HG03103 (cell line): ENCODE measurements at regions not wholly inside any gene's neighbourhood (a gene's known extent, or its start where the extent isn't known, plus 50 kb on each side); places are given as distances from the start of the nearest gene placed in this dataset.
"Not testable (repeated sequence)": the region's sequence is repeated elsewhere in the genome, so short reads cannot be mapped to it uniquely, and the experiment has no call there.

Source experiments
- ATAC-seq: cut with Tn5 transposase; IDR thresholded peaks from one replicate; pipeline ENCODE4 v1.9.1; 2021; ENCODE audit warnings: low read depth; ENCODE audit not compliant: unreplicated experiment

DNA sequence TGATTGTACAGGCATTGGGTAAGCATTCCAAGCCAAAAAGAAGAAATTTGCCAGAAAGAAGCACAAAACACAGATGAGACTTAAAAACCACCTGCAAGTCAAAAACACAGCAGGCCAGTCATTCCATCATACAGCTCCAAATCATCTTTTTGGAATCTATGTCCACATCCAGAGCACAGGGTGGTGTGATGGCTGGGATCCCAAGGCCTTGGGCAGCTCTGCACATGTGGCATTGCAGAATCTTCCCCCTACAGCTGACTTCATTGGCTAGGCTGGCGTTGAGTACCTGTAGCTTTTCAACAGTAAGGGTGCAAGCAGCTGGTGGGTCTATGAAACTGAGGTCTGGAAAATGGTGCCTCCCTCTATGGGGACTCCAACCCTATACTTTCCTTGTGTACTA is 236.7 kb downstream of the CWH43 start:
- ATAC-seq: not testable (repeated sequence)

DNA sequence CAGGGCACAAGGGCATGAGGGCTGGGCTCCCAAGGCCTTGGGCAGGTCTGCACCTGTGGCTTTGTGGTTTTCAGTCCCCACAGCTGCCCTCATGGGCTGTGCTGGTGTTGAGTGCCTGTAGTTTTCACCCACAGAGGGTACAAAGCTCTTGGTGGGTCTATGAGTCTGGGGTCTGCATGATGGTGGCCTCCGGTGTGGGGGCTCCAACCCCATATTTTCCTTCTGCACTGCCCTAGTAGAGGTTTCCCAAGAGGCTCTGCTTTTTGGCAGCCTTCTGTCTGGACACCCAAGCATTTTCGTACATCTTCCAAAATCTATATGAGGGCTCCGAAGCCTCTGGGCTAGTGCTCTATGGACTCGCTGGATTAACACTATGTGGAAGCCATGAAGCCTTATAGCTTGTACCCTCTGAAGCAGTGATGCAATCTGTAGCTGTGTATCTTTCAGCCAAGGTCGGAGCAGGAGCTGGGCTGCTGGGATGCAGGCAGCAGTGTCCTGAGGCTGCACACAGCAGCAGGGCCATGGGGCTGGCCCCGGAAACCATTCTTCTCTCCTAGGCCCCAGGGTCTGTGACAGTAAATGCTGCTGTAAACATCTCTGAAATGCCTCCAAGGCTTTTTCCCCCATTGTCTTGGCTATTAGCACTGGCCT is 240.3 kb downstream of the CWH43 start:
- ATAC-seq: not testable (repeated sequence)

DNA sequence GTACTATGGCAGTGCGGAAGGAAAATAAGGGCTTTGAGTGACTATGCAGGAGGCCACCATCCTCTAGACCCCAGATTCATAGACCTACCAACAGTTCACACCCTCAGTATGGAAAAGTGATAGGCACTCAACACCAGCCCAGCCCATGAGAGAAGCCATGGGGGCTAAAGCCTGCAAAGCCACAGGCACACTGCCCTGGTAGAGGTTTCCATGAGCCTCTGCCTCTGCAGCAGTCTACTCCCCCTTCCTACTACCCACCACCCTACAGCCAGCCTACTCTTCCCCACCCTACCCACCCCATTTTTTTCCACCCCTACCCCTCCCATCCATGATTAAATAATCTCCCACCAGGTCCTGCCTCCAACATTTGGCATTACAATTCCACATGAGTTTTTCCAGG is 241.9 kb downstream of the CWH43 start:
- not testable (repeated sequence) for ATAC-seq

DNA sequence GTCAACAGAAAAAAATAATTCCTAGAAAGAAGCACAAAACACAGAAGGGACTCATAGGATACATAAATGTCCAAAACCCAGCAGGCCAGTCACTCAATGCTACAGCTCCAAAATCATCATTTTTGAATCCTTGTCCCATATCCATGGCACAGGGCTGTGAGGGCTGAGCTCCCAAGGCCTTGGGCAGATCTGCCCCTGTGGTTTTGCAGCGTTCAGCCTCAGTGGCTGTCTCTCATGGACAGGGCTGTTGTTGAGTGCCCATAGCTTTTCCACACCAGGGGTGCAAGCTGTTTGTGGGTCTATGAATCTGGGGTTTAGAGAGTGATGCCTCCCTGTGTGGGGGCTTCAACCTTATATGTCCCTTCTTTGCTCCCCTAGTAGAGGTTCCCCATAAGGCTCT is 243.2 kb downstream of the CWH43 start:
- not testable (repeated sequence) for ATAC-seq

DNA sequence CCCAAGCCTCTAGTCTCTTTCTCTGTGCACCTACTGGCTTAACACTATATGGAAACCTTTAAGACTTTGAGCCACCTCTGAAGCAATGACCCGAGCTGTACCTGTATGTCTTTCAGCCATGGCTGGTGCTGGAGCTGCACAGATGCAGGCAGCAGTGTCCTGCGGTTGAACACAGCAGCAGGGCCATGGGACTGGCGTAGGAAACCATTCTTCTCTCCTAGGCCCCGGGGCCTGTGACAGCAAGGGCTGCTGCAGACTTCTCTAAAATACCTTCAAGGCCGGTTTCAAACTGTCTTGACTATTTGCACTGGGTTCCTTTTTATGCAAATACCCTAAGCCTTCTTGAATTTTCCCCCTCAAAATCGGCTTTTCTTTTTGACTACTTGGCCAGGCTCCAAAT is 243.6 kb downstream of the CWH43 start:
- not testable (repeated sequence) for ATAC-seq

DNA sequence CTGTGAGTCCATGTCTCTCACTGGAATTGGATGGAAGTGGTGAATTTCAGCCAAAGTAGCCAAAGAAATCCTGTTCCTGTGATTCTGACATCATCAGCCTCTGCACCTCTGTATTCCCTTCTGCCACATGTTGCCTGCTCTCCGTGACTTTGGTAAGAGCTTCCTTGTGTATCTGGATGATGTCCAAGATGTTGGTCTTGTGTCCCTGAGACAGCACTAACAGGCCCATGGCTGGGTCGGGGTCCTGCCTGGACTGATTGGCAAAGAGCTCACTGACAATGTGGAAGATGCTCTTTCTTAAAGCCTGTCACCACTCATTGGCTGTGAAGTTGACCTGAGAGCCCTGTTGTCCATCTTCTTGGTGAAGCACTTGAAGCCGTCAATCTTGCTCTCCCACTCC is 247.3 kb downstream of the CWH43 start:
- not testable (repeated sequence) for ATAC-seq

DNA sequence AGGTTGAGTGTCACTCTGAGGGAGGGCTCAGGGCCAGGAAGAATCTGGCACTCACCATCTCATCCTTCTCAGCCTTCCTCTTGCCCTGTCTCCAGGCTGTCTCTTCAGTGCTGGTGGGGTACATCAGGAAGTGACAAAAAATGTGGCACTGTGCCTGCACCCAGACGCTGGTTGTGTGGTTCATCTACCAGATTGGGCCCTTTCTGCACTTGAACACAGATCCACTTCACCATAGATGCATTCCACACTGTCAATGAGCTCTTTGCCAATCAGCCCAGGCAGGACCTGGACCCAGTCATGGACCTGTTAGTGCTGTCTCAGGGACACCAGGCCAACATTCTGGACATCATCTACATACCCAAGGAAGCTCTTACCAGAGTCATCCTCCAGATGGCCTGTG is 247.7 kb downstream of the CWH43 start:
- ATAC-seq: not testable (repeated sequence)

DNA sequence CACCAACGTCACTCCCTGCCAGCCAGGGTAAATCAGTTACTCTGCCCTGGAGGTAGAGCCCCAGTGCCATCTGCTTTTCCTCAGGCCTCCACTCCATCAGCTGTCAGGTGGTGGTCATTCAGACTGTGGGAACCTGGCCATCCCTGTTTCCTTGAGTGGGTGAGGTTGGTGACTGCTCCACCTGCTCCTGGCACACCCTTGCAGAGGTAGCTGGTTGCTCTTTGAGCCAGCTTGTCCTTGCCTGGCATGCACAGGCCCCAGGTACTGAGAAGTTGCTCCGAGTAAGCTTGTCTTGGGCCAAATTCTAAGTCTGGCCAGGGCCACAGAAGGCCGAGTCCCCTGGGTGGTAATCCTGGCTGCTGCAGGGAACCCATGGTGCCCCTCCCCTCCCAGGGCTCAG is 248.3 kb downstream of the CWH43 start:
- ATAC-seq: not testable (repeated sequence)

DNA sequence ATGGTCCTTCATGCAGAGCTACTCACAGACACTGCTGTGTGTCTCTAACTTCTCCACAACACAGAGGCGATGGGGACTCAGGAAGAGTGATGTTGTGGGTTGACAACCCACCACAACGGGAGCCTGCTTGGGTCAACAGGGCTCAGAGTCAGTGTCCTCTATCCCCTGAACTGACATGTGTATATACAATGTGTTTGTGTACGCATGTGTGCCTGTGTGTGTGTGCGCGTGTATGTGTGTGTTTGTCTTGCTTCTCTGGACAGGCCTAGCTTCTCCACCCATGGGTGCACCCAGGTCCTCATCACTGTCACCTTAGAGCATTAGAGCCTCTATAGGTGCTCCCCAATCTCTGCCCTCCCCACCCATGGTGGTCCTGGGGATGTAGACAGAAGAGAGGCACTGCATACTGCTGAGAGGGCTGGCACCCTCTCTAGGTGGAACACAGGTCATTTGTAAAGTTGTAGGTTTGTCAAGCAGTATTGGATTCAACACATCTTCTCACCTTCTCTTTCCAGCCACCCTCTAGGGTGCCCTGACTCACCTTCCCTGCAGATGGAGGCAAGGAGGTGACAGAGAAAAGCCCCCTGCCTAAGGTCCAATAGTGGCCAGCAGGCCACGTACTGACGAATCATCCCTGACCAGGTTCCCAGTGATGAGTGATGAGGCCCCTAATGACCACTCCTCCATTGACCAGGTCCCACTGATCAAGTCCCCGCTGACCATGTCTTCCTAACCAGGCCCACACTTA is 249.5 kb downstream of the CWH43 start:
- not testable (repeated sequence) for ATAC-seq

DNA sequence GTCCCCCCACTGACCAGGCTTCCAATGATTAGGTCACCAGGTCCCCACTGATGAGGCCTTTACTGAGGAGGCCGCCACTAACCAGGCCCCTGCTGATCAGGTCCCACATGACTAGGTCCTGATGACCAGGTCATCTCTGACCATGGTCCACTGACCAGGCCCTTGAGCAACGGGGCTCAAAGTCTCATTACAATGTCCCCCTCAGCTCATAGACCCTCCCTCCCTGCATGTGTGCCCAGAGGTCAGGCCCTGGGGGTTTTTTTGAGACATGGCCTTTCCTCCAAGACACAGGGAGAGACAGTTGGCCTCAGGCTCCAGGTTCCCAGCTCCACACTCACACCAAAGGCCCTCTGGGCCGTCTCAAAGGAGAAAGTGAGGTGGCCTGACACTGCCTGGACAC is 250.4 kb downstream of the CWH43 start:
- not testable (repeated sequence) for ATAC-seq

DNA sequence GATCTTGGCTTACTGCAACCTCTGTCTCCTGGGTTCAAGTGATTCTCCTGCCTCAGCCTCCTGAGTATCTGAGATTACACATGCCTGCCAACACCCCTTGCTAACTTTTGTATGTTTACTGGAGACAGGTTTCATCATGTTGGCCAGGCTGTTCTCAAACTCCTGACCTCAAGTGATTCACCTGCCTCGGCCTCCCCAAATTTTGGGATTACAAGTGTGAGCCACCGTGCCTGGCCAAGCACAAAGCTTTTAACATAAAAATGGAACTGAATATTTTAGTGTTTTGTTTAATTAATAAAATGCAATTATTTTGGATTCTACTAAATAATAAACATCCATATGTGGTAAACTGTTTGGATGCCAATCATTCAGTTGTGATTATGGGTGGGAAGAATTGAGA is 255.2 kb downstream of the CWH43 start:
- not testable (repeated sequence) for ATAC-seq

DNA sequence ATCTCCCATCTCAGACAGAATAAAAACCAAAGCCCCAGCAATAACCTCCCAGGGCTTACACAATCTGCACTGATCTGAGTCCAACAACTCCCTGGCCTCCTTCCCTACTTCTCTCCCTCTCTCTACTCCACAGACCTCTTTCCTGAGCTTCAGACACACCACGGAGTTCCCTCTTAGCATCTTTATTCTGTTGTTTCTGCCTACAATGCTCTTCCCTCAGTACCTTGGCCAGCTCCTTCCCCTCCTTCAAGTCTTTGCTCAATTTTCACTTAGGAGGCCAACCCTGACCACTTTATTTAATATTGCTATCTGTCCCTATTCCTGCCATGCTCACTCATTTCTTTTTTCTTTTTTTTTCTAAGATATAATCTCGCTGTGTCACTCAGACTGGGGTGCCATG is 276.7 kb downstream of the CWH43 start:
- not testable (repeated sequence) for ATAC-seq

DNA sequence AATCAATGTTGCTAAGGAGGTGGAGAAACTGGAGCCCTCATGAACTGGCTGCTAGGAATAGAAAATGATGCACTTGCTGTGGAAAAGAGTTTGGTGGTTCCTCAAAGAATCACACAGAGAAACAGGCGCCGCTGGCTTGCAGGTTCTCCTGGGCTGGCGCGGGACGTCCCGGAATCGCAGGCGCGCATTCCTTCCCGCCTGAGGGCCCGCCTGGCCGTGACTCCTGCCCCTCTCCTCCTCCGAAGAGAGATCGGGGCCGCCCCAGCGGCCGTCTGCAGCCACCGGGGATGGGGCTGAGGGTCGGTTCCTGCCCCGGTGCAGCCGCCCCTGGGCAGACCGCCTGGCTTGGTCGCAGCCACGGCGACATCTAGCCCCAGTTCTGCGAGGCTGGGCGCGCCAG is 284.4 kb downstream of the CWH43 start:
- not testable (repeated sequence) for ATAC-seq

DNA sequence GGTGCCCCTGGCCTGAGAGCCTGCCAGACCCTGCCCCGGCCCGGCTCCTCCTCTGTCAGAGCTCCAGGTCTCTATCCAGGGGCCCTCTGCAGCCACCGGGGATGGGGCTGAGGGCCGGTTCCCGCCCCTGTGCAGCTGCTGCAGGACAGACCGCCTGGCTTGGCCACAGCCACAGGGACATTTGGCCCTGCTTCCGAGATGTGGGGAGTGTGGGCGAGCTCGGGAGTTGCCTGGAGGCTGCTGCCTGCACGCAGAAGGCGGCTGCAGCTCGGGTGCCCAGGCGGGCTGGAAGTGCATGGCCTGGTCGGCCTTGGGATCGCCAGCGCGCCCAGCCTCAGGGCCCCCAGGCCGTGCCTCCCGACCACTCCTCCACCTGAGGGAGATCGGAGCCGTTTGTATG is 284.8 kb downstream of the CWH43 start:
- ATAC-seq: not testable (repeated sequence)

DNA sequence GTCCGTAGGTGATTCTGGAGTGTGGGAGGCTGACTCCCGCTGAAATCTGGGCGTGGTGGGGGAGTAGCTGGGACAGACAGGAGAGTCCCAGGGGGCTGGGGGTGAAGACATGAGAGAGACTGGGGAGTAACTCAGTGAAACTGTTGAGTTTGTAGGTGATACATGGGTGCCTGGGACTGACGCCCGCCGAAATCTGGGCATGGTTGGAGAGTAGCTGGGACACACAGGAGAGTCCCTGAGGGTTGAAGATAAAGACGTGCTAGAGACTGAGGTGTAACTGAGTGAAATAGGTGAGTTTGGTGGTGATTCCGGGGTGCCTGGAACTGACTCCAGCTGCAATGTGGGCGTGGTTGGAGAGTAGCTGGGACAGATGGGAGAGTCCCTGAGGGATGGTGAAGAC is 299.8 kb downstream of the CWH43 start:
- ATAC-seq: not testable (repeated sequence)

DNA sequence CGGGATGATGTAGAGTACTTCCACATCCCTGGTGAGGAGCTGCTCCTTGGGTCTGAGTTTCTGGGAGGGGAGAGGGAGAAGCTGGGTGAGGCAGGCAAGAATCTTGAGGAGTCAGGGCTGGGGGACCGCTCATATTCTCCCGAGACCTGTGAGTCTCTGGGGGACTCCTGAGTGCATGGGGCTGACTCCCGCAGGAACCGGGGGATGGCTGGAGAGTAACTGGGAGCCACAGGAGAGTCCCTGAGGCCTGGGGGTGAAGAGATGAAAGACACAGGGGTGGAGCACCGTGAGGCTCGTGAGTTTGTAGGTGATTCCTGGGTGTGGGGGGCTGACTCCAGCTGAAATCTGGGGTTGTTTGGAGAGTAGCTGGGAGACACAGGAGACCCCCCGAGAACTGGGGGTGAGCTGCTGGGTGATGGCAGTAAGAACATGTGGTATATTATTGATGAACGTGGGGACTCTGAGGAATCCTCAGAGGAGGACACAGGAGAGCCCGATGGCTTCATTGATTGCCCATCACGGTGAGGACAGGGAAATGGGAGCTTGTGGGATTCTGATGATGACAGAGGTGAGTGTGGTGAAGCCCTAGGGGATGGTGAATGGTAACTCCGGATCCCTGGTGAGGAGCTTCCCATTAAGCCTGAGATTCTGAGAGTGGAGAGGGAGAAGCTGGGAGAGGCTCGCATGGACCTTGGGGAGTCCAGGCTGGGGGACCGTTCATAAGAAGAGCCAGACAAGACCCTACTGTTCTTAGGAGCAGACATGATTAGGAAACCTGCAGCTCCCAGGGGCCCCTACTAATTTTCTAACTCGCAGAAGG is 301.1 kb downstream of the CWH43 start:
- not testable (repeated sequence) for ATAC-seq

DNA sequence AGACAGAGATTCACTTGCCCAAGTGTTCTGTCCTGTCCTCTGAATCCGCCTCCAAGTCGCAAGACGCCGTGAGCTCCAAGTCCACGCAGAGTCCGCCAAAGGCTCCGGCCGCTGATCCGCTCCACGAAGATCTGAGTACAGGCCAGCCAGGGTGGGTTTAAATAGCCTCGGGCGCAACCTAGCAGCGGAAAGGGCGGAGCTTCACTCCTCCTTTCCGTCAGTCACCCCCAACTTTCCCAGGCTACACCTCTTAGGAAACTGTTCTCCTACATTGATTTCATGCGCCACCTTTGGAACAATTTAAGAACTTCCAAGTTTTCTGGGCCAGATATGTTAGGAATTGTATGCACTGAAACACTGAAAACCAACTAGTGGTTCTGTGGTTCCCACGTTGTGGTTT is 301.8 kb downstream of the CWH43 start:
- ATAC-seq: not testable (repeated sequence)

DNA sequence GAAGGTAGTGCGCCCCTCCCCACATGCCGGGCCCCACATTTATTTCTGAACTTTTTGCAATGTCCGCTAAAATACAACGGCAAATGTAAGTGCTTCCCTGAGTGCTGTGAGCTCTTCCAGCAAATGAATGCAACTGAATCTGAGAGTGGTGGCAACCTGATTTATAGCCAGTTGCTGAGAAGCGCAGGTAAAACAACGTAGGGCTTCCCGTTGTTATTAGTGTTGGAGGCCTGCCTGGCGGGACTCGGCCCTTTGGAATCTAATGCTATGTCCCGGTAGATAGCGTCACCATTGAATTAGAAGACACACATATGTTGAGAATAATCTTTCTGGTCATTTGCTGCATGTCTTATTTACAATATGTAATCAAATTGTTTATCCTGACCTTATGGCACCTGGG is 302.7 kb downstream of the CWH43 start:
- not testable (repeated sequence) for ATAC-seq

DNA sequence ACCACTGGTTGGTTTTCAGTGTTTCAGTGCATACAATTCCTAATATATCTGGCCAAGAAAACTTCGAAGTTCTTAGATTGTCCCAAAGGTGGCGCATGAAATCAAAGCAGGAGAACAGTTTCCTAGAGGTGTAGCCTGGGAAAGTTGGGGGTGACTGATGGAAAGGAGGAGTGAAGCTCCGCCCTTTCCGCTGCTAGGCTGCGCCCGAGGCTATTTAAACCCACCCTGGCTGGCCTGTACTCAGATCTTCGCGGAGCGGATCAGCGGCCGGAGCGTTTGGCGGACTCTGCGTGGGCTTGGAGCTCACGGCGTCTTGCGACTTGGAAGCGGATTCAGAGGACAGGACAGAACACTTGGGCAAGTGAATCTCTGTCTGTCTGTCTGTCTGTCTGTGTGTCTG is 328.7 kb downstream of the CWH43 start:
- ATAC-seq: not testable (repeated sequence)

DNA sequence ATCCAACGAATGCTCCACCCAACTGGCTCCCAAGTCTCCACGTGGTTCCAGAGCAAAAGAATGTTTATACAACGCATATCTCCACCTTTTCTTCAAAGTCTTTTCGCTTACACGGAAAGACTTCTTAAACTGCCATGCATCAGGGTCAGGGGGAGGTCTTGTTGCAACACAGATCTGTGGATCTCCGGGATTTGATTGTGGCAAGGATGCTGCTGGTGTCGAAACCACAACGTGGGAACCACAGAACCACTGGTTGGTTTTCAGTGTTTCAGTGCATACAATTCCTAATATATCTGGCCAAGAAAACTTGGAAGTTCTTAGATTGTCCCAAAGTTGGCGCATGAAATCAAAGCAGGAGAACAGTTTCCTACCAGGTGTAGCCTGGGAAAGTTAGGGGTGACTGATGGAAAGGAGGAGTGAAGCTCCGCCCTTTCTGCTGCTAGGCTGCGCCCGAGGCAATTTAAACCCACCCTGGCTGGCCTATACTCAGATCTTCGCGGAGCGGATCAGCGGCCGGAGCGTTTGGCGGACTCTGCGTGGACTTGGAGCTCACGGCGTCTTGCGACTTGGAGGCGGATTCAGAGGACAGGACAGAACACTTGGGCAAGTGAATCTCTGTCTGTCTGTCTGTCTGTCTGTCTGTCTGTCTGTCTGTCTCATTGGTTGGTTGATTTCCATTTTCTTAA is 334.8 kb downstream of the CWH43 start:
- ATAC-seq: not testable (repeated sequence)
